K562 (cell line): ENCODE measurements at regions not wholly inside any gene's neighbourhood (a gene's known extent, or its start where the extent isn't known, plus 50 kb on each side); places are given as distances from the start of the nearest gene placed in this dataset.

ENCODE experiments used
- AFF1 ChIP-seq, 2 experiments: fragments of 450-650 bp; IDR thresholded peaks; 2 replicates each; pipeline ENCODE4 v1.6.1; 2018; ENCODE audit warnings: mild to moderate bottlenecking in 2 of 2, low read depth in 1 of 2; ENCODE audit not compliant: partially characterized antibody in 2 of 2
- KLF1 ChIP-seq: fragments of 450-650 bp; IDR thresholded peaks from 2 replicates; pipeline ENCODE4 v1.6.1; 2016; ENCODE audit warnings: missing genetic modification characterization, missing compliant biosample characterization
- MCM3 ChIP-seq: fragments of 450-650 bp; IDR thresholded peaks from 2 replicates; pipeline ENCODE4 v1.6.1; 2016
- ZNF639 ChIP-seq, 2 experiments: fragments of 200-800 bp in 1 of 2; sonication (Bioruptor generic) in 1 of 2; sonication (generic) in 1 of 2; formaldehyde crosslinking in 1 of 2; IDR thresholded peaks in 1 of 2; conservative IDR thresholded peaks in 1 of 2; 2 replicates each; pipeline versions ENCODE4 v1.5.0 to v1.6.1; 2016 to 2020; ENCODE audit warnings: missing compliant biosample characterization in 1 of 2, missing genetic modification characterization in 1 of 2, missing genetic modification reagents in 1 of 2
- ZNF699 ChIP-seq: fragments of 250-450 bp; sonication (Bioruptor Pico); IDR thresholded peaks from 2 replicates; pipeline ENCODE4 v1.8.0; 2021; ENCODE audit warnings: mild to moderate bottlenecking, moderate library complexity; ENCODE audit not compliant: insufficient replicate concordance
- TF ChIP-seq, protein P1 (sequence below), 2 experiments: fragments of 150-350 bp in 1 of 2; IDR thresholded peaks; 2 replicates each; pipeline ENCODE4 v1.6.1; 2012 to 2016; ENCODE audit warnings: low read depth in 2 of 2, low read length in 2 of 2, mild to moderate bottlenecking in 1 of 2, moderate library complexity in 1 of 2

- TF ChIP-seq ZNF699 (CRISPR knock-in tag): no peak
- no peak for TF ChIP-seq AFF1 (IDR thresholded peaks at IDR 0.05; ENCODE audit: low read depth in 1 of 2, partially characterized antibody in 2 of 2)
- TF ChIP-seq KLF1 (tag): no peak
- TF ChIP-seq, protein P1, sequence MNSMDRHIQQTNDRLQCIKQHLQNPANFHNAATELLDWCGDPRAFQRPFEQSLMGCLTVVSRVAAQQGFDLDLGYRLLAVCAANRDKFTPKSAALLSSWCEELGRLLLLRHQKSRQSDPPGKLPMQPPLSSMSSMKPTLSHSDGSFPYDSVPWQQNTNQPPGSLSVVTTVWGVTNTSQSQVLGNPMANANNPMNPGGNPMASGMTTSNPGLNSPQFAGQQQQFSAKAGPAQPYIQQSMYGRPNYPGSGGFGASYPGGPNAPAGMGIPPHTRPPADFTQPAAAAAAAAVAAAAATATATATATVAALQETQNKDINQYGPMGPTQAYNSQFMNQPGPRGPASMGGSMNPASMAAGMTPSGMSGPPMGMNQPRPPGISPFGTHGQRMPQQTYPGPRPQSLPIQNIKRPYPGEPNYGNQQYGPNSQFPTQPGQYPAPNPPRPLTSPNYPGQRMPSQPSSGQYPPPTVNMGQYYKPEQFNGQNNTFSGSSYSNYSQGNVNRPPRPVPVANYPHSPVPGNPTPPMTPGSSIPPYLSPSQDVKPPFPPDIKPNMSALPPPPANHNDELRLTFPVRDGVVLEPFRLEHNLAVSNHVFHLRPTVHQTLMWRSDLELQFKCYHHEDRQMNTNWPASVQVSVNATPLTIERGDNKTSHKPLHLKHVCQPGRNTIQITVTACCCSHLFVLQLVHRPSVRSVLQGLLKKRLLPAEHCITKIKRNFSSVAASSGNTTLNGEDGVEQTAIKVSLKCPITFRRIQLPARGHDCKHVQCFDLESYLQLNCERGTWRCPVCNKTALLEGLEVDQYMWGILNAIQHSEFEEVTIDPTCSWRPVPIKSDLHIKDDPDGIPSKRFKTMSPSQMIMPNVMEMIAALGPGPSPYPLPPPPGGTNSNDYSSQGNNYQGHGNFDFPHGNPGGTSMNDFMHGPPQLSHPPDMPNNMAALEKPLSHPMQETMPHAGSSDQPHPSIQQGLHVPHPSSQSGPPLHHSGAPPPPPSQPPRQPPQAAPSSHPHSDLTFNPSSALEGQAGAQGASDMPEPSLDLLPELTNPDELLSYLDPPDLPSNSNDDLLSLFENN (IDR thresholded peaks at IDR 0.05; ENCODE audit: low read depth in 2 of 2, low read length in 2 of 2): no peak
- TF ChIP-seq ZNF639 (CRISPR knock-in tag; conservative IDR thresholded peaks at IDR 0.05 in 1 of 2, IDR thresholded peaks at IDR 0.05 in 1 of 2): no peak
- no peak for TF ChIP-seq MCM3
- TF ChIP-seq, all 486 proteins: peak for 0
These were observed 1104.7 kb downstream of the BCL11B start (continued) for GRCh38 chr14:98167275-98167674.
